NCI-H748 treated with DMSO at 0.1 percent for 48 hours (cell line): ENCODE measurements at regions not wholly inside any gene's neighbourhood (a gene's known extent, or its start where the extent isn't known, plus 50 kb on each side); places are given as distances from the start of the nearest gene placed in this dataset.

Experiments
- DNase-seq: peaks from one replicate; lab custom pipeline; 2025; lab: John Stamatoyannopoulos, UW

- no peak for DNase-seq
Observed at GRCh38 chr16:9687737-9688319, 494.4 kb downstream of the GRIN2A start.

- no peak for DNase-seq
Observed at GRCh38 chr16:9689597-9689996, 492.6 kb downstream of the GRIN2A start.

GRCh38 chr16:9695152-9695551, 487.1 kb downstream of the GRIN2A start:
- DNase-seq, result no peak
